ENCODE measurements at regions not wholly inside any gene's neighbourhood (a gene's known extent, or its start where the extent isn't known, plus 50 kb on each side); places are given as distances from the start of the nearest gene placed in this dataset.

- Histone ChIP-seq H3K4me1 (ENCODE audit: insufficient read depth, insufficient read length) (no peaks in the 10 kb centered on the region), H3K9me3 (ENCODE audit: insufficient read depth, low read length) (no peaks in the 10 kb centered on the region), H3K36me3 (ENCODE audit: insufficient read depth, insufficient read length, low read length) (no peaks in the 10 kb centered on the region), H3K4me3 (ENCODE audit: insufficient read length, low read depth) (no peak overlapping the region), H3K9ac (ENCODE audit: insufficient read length, low read depth) (no peak overlapping the region), H3K27me3 (ENCODE audit: insufficient read depth, insufficient read length) (no peaks in the 10 kb centered on the region)
- TF ChIP-seq ZNF274 (IDR thresholded peaks at IDR 0.05; ENCODE audit: low read depth, low read length): no peak
- TF ChIP-seq YY1 (IDR thresholded peaks at IDR 0.05; ENCODE audit: insufficient read depth, insufficient read length): no peak
- no peak for DNase-seq (ENCODE audit: low read depth, low spot score)
Measured at GRCh38 chr13:97588993-97589392, 155.0 kb downstream of the RAP2A start.

GRCh38 chr13:97600458-97601075, 166.6 kb downstream of the RAP2A start:
- Histone ChIP-seq H3K27me3 (ENCODE audit: insufficient read depth, insufficient read length) (no peaks in the 10 kb centered on the region), H3K9me3 (ENCODE audit: insufficient read depth, low read length) (no peaks in the 10 kb centered on the region), H3K4me1 (ENCODE audit: insufficient read depth, insufficient read length) (no peaks in the 10 kb centered on the region), H3K4me3 (ENCODE audit: insufficient read length, low read depth) (no peak overlapping the region), H3K9ac (ENCODE audit: insufficient read length, low read depth) (no peak overlapping the region), H3K36me3 (ENCODE audit: insufficient read depth, insufficient read length, low read length) (no peaks in the 10 kb centered on the region)
- TF ChIP-seq SUZ12 (IDR thresholded peaks at IDR 0.05; ENCODE audit: extremely low read depth, insufficient read depth, insufficient read length) (no peak), YY1 (IDR thresholded peaks at IDR 0.05; ENCODE audit: insufficient read depth, insufficient read length) (no peak), ZNF274 (IDR thresholded peaks at IDR 0.05; ENCODE audit: low read depth, low read length) (no peak)
- DNase-seq (ENCODE audit: low read depth, low spot score): no peak

- Histone ChIP-seq H3K4me3 (ENCODE audit: insufficient read length, low read depth) (no peak overlapping the region), H3K36me3 (ENCODE audit: insufficient read depth, insufficient read length, low read length) (no peaks in the 10 kb centered on the region), H3K27me3 (ENCODE audit: insufficient read depth, insufficient read length) (no peaks in the 10 kb centered on the region), H3K4me1 (ENCODE audit: insufficient read depth, insufficient read length) (no peaks in the 10 kb centered on the region), H3K9me3 (ENCODE audit: insufficient read depth, low read length) (no peaks in the 10 kb centered on the region), H3K9ac (ENCODE audit: insufficient read length, low read depth) (no peak overlapping the region)
- no peak for DNase-seq (ENCODE audit: low read depth, low spot score)
- no peak for TF ChIP-seq ZNF274 (IDR thresholded peaks at IDR 0.05; ENCODE audit: low read depth, low read length)
- TF ChIP-seq SUZ12 (IDR thresholded peaks at IDR 0.05; ENCODE audit: extremely low read depth, insufficient read depth, insufficient read length): no peak
- TF ChIP-seq YY1 (IDR thresholded peaks at IDR 0.05; ENCODE audit: insufficient read depth, insufficient read length): no peak
Measured at GRCh38 chr13:97615266-97615665, 181.3 kb downstream of the RAP2A start.

- no peak for DNase-seq (ENCODE audit: low read depth, low spot score)
- Histone ChIP-seq H3K4me1 (ENCODE audit: insufficient read depth, insufficient read length) (no peaks in the 10 kb centered on the region), H3K36me3 (ENCODE audit: insufficient read depth, insufficient read length, low read length) (no peaks in the 10 kb centered on the region), H3K9ac (ENCODE audit: insufficient read length, low read depth) (no peak overlapping the region), H3K4me3 (ENCODE audit: insufficient read length, low read depth) (no peak overlapping the region), H3K9me3 (ENCODE audit: insufficient read depth, low read length) (no peaks in the 10 kb centered on the region), H3K27me3 (ENCODE audit: insufficient read depth, insufficient read length) (no peaks in the 10 kb centered on the region)
- TF ChIP-seq ZNF274 (IDR thresholded peaks at IDR 0.05; ENCODE audit: low read depth, low read length): no peak
- no peak for TF ChIP-seq SUZ12 (IDR thresholded peaks at IDR 0.05; ENCODE audit: extremely low read depth, insufficient read depth, insufficient read length)
- no peak for TF ChIP-seq YY1 (IDR thresholded peaks at IDR 0.05; ENCODE audit: insufficient read depth, insufficient read length)
Measured at GRCh38 chr13:97616385-97616784, 182.4 kb downstream of the RAP2A start.

- TF ChIP-seq SUZ12 (IDR thresholded peaks at IDR 0.05; ENCODE audit: extremely low read depth, insufficient read depth, insufficient read length) (no peak), YY1 (IDR thresholded peaks at IDR 0.05; ENCODE audit: insufficient read depth, insufficient read length) (no peak)
- Histone ChIP-seq H3K9ac (ENCODE audit: insufficient read length, low read depth) (no peak overlapping the region), H3K4me1 (ENCODE audit: insufficient read depth, insufficient read length) (peaks cover 2% of the 10 kb centered on the region), H3K27me3 (ENCODE audit: insufficient read depth, insufficient read length) (no peaks in the 10 kb centered on the region), H3K9me3 (ENCODE audit: insufficient read depth, low read length) (no peaks in the 10 kb centered on the region), H3K4me3 (ENCODE audit: insufficient read length, low read depth) (no peak overlapping the region), H3K36me3 (ENCODE audit: insufficient read depth, insufficient read length, low read length) (no peaks in the 10 kb centered on the region)
- no peak for DNase-seq (ENCODE audit: low read depth, low spot score)
Measured at GRCh38 chr13:97621025-97621424, 187.1 kb downstream of the RAP2A start.

GRCh38 chr13:97621631-97622030, 187.7 kb downstream of the RAP2A start:
- no peaks in the 10 kb centered on the region for H3K27me3 ChIP-seq (ENCODE audit: insufficient read depth, insufficient read length)
- H3K36me3 ChIP-seq (ENCODE audit: insufficient read depth, insufficient read length, low read length): no peaks in the 10 kb centered on the region
- H3K4me3 ChIP-seq (ENCODE audit: insufficient read length, low read depth): no peak overlapping the region
- no peak overlapping the region for H3K9ac ChIP-seq (ENCODE audit: insufficient read length, low read depth)
- TF ChIP-seq YY1 (IDR thresholded peaks at IDR 0.05; ENCODE audit: insufficient read depth, insufficient read length): no peak
- no peak for TF ChIP-seq SUZ12 (IDR thresholded peaks at IDR 0.05; ENCODE audit: extremely low read depth, insufficient read depth, insufficient read length)
- no peak for TF ChIP-seq ZNF274 (IDR thresholded peaks at IDR 0.05; ENCODE audit: low read depth, low read length)
- peaks cover 2% of the 10 kb centered on the region for H3K4me1 ChIP-seq (ENCODE audit: insufficient read depth, insufficient read length)
- DNase-seq (ENCODE audit: low read depth, low spot score): no peak
- no peaks in the 10 kb centered on the region for H3K9me3 ChIP-seq (ENCODE audit: insufficient read depth, low read length)

- Histone ChIP-seq H3K9ac (ENCODE audit: insufficient read length, low read depth) (no peak overlapping the region), H3K36me3 (ENCODE audit: insufficient read depth, insufficient read length, low read length) (no peaks in the 10 kb centered on the region), H3K4me3 (ENCODE audit: insufficient read length, low read depth) (no peak overlapping the region), H3K27me3 (ENCODE audit: insufficient read depth, insufficient read length) (no peaks in the 10 kb centered on the region), H3K9me3 (ENCODE audit: insufficient read depth, low read length) (no peaks in the 10 kb centered on the region), H3K4me1 (ENCODE audit: insufficient read depth, insufficient read length) (no peaks in the 10 kb centered on the region)
- TF ChIP-seq YY1 (IDR thresholded peaks at IDR 0.05; ENCODE audit: insufficient read depth, insufficient read length) (no peak), SUZ12 (IDR thresholded peaks at IDR 0.05; ENCODE audit: extremely low read depth, insufficient read depth, insufficient read length) (no peak), ZNF274 (IDR thresholded peaks at IDR 0.05; ENCODE audit: low read depth, low read length) (no peak)
- no peak for DNase-seq (ENCODE audit: low read depth, low spot score)
Measured at GRCh38 chr13:97627566-97627965, 193.6 kb downstream of the RAP2A start.

Data from NT2/D1 (cell line).